Osteocyte (in vitro differentiated cells): ENCODE measurements at regions not wholly inside any gene's neighbourhood (a gene's known extent, or its start where the extent isn't known, plus 50 kb on each side); places are given as distances from the start of the nearest gene placed in this dataset.

ENCODE experiments used
- DNase-seq: peaks from one replicate; pipeline ENCODE4 v3.0.0; 2021; ENCODE audit warnings: mixed read lengths; ENCODE audit not compliant: unreplicated experiment; ENCODE audit errors: extremely low spot score
- H3K27ac Mint-ChIP-seq: one replicate; pipeline ENCODE4 v1.8.0; 2021; ENCODE audit warnings: mild to moderate bottlenecking, mixed read lengths; ENCODE audit not compliant: unreplicated experiment
- H3K27me3 Mint-ChIP-seq: one replicate; pipeline ENCODE4 v1.8.0; 2021; ENCODE audit warnings: mixed read lengths; ENCODE audit not compliant: unreplicated experiment
- H3K36me3 Mint-ChIP-seq: one replicate; pipeline ENCODE4 v1.8.0; 2021; ENCODE audit warnings: mixed read lengths; ENCODE audit not compliant: unreplicated experiment
- H3K4me1 Mint-ChIP-seq: one replicate; pipeline ENCODE4 v1.8.0; 2021; ENCODE audit warnings: mixed read lengths; ENCODE audit not compliant: unreplicated experiment
- H3K4me3 Mint-ChIP-seq: one replicate; pipeline ENCODE4 v1.8.0; 2021; ENCODE audit warnings: mild to moderate bottlenecking, moderate library complexity, mixed read lengths; ENCODE audit not compliant: unreplicated experiment
- H3K9me3 Mint-ChIP-seq: one replicate; pipeline ENCODE4 v1.8.0; 2021; ENCODE audit warnings: mixed read lengths; ENCODE audit not compliant: unreplicated experiment
- CTCF ChIP-seq: fragments of 200-600 bp; sonication (generic); IDR thresholded peaks from 2 replicates; pipeline ENCODE4 v1.5.0; 2021; ENCODE audit warnings: antibody characterized with exemption, mild to moderate bottlenecking, moderate library complexity

GRCh38 chrX:39324233-39324930 lies 523.1 kb downstream of the MID1IP1 start:
- Mint-ChIP-seq H3K9me3 (peaks cover 4% of the 10 kb centered on the region), H3K36me3 (no peaks in the 10 kb centered on the region), H3K4me1 (no peaks in the 10 kb centered on the region), H3K27me3 (peaks cover 5% of the 10 kb centered on the region), H3K27ac (no peak overlapping the region), H3K4me3 (no peak overlapping the region)
- DNase-seq: no peak
- TF ChIP-seq CTCF: no peak

GRCh38 chrX:39327255-39327654 lies 526.0 kb downstream of the MID1IP1 start:
- Mint-ChIP-seq H3K4me1 (no peaks in the 10 kb centered on the region), H3K27ac (no peak overlapping the region), H3K36me3 (no peaks in the 10 kb centered on the region), H3K9me3 (peaks cover 4% of the 10 kb centered on the region), H3K4me3 (no peak overlapping the region), H3K27me3 (peaks cover 6% of the 10 kb centered on the region)
- DNase-seq: no peak
- no peak for TF ChIP-seq CTCF

- DNase-seq: no peak
- Mint-ChIP-seq H3K27ac (no peak overlapping the region), H3K4me3 (no peak overlapping the region), H3K4me1 (no peaks in the 10 kb centered on the region), H3K9me3 (peaks cover 4% of the 10 kb centered on the region), H3K36me3 (no peaks in the 10 kb centered on the region), H3K27me3 (peaks cover 6% of the 10 kb centered on the region)
- no peak for TF ChIP-seq CTCF
Observed at GRCh38 chrX:39327705-39328104, 526.4 kb downstream of the MID1IP1 start.

- Mint-ChIP-seq H3K4me1 (no peaks in the 10 kb centered on the region), H3K4me3 (no peak overlapping the region), H3K36me3 (no peaks in the 10 kb centered on the region), H3K27me3 (peaks cover 6% of the 10 kb centered on the region), H3K9me3 (peaks cover 3% of the 10 kb centered on the region), H3K27ac (no peak overlapping the region)
- TF ChIP-seq CTCF: no peak
- DNase-seq: no peak
Observed at GRCh38 chrX:39328661-39329060, 527.4 kb downstream of the MID1IP1 start.

GRCh38 chrX:39331082-39331704 lies 529.9 kb downstream of the MID1IP1 start:
- no peak overlapping the region for H3K4me3 Mint-ChIP-seq

More at GRCh38 chrX:39331082-39331704, 529.9 kb downstream of the MID1IP1 start:
- Mint-ChIP-seq H3K4me1 (no peaks in the 10 kb centered on the region), H3K9me3 (no peaks in the 10 kb centered on the region), H3K27me3 (peaks cover 6% of the 10 kb centered on the region), H3K27ac (no peak overlapping the region), H3K36me3 (no peaks in the 10 kb centered on the region)
- no peak for TF ChIP-seq CTCF
- DNase-seq: no peak
